ENCODE measurements at regions not wholly inside any gene's neighbourhood (a gene's known extent, or its start where the extent isn't known, plus 50 kb on each side); places are given as distances from the start of the nearest gene placed in this dataset.
A peak's percentile ranks its signal among the peaks of the same experiment; 100 is the strongest.
"Not testable (repeated sequence)": the region's sequence is repeated elsewhere in the genome, so short reads cannot be mapped to it uniquely, and the experiment has no call there.

DNA sequence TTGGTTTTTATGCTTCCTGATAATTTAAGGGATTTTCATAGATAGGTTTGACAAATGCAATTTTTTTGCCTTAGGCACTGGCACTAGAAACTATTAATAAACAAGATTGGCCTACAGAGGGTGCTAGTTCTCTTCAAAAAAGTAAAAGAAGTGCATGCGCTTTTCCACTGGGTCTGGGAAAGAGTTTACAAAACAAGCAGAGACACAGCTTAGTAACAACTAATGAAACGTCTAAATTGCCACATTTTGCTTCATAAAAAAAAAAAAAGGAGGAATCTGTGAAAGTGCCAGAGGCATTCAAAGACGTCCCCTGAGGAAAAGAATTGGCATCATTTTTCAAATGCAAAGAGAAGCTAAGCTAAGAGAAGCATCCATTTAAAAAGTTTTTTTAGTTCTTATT is 58.3 kb upstream of the EEA1 start:
- peak in 2 of 14 donors; percentile 1 to 26 for DNase-seq

DNA sequence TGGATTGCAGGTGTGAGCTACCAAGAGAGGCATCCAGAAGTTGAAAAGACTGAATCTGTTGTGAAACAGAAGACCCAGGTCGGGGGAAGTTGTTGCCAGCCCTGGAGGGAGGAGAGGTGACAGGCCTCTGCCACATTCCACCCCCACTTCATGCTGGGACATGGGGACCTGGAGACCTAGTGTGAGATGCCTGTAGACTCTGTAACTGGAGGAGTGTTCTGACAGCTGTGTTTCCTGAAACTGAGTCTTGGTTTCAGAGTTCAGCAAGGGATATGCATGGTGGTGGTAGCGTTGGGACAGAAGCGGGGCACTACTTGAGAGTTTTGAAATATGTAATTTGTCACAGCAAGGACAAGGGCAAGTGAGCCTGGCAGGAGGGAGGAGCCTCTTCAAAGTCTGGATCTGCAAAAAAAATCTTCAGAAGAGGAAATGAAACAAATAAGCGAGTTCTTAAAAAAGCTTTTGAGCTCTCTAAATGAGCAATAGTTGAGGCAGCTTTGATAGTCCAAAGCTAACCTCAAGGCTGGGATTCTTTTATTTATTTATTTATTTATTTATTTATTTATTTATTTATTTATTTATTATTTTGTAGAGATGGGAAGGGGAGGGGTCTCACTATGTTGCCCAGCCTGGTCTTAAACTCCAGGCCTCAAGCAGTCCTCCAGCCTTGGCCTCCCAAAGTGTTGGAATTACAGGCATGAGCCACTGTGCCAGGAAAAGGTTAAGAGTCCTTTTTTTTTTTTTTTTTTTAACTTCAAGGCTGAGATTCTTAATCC is 58.9 kb upstream of the EEA1 start:
- DNase-seq, result peak in 2 of 14 donors; percentile 6 to 7

GRCh38 chr12:92988622-92989130 is 59.6 kb upstream of the EEA1 start:
- no peak for DNase-seq

DNA sequence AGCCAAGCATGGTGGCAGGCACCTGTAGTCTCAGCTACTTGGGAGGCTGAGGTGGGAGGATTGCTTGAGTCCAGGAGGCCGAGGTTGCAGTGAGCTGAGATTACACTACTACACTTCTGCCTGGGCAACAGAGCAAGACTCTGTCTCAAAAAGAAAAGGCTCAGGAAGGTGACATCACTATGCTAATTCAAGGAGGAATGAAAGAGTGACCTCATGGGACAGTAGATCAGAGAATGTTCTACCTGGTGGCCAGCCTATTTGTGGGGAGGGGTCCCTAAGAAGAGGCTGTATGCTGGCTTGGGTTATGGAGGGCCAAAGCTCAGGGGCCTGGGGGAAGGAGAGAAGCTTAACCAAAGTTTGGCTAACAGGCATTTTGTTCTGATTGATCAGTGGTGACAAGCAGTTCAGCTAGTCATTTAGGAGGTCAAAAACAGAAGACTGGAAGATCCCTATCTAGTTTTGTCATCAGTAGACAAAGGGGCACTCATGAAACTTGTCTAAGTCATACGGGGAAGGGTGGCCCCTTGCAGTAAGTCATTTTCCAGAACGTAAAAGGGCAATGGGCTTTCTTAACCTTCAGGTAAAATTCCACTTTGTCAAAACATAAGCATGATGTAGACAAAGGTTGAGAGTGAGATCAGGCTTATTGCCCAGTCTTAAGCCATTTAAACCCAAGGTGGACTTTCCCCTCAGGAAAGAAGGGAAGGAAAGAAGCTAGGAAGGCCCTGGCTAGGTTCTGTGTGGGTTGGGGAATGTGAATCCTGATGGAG is 60.8 kb upstream of the EEA1 start:
- DNase-seq, result no peak

DNA sequence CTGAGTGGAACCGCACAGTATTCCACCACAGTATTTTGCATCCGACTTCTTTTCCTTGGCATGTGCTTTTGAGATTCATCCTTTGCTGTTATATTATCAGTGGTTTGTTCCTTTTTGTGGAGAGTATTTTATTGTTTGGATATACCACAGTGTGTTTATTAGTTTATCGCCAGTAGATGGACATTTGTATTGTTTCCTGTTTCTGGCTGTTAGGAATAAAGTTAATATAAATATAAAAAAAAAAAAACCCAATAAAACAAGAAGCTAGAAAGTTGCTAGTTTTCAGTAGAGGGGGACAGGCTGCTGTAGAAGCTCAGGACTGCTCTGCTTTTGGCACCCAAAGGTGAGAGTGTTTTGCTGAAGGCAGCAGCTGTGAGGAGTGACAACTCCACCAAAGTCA is 62.0 kb upstream of the EEA1 start:
- DNase-seq, result no peak

- DNase-seq, result no peak
Measured at GRCh38 chr12:92992041-92992440, 62.9 kb upstream of the EEA1 start.

- no peak for DNase-seq
Measured at GRCh38 chr12:92993259-92993658, 64.2 kb upstream of the EEA1 start.

DNA sequence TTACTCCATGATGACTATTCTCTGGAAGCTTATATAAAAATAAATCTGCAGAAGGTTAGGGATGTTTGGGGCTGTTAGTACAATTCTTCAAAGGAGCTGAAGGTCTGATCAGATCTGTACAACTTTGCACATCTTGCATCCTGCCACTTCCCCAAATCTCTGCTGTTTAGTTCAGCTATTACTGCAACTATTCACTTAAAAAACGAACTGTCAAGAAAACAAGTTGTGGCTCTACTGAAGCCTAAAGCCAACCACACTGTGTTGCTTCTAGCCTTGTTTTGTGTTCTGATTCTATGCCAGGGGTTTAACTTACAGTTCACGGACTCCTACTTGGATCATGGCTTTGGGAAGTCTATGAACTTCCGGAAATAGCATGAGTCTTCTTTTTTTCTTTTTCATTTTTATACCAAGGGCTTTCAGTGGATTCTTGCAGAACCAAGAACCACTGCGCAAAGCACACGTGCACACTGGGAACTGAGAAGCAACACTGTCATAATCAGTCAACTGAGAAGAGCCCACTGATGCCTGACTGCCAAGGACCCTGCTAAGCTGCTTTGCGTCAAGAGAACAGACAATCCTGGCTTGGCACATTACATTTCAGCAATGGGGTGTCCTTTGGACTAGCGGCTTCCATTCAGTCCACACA is 66.3 kb upstream of the EEA1 start:
- DNase-seq, result no peak

- DNase-seq, result no peak
Measured at GRCh38 chr12:93000026-93000425, 70.9 kb upstream of the EEA1 start.

- DNase-seq, result no peak
Measured at GRCh38 chr12:93001407-93001806, 72.3 kb upstream of the EEA1 start.

DNA sequence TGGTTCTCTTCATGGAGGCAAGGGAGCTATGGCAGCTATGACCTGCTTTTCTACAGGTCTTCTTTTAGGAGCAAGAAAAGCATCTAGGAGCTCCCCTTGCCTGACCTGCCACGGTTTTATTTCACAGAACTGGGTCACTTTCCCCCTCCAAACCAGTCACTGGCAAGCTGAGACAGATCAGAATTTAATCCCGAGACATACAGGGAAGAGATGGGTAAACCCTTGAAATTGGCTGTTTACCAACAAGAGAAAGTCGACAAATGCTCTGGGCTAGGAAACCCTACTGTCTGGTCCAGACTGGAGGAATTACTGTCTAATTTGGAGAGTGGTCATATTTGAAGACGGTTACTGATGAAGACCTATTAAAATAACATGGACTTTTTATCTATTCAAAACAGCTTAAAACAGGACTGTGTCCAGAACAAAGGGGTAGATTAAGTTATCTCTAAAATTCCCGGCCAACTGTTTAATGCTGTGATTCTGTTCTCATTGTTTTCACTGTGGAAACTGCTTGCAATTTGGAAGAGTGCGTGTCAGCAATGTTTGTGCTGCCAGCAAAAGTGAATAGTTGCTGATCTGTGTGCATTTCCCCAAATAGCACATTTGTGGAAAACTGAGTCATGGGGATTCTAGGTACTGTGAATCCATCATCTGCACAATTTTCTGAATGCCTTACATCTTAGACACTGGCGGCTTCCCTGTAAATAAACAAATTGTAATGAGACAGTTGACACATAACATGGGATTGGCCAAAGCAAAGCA is 73.4 kb upstream of the EEA1 start:
- no peak for DNase-seq

DNA sequence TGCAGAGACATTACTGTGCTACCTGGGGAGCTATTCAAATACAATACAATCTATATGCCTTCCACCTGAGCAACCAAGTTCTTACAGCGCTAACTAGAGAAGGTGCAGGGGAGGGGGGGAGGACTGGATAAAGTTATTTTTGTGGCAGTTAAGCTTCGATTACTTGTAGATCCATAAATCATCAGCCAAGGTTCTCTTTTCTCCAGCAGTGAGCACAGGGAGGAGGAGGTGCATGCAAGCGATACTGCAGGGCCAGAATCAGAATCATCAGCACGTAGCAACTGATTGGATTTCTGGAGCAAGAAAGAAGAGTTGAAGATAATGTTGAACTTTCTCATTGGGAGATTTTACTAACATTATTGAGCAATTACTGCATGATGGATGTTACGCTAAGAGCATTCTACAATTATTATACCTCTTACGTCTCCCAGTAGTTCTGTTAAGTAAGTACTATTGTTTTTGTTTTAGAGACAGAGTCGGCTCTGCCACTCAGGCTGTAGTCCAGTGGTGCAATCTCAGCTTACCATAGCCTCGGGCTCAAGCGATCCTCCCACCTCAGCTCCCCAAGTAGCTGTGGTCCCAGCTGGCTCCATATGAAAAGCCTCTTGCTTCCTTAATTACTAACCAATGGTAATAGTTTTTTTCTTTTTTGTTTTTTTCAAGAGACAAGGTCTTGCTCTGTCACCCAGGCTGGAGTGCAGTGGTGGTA is 74.6 kb upstream of the EEA1 start:
- DNase-seq, result no peak

DNA sequence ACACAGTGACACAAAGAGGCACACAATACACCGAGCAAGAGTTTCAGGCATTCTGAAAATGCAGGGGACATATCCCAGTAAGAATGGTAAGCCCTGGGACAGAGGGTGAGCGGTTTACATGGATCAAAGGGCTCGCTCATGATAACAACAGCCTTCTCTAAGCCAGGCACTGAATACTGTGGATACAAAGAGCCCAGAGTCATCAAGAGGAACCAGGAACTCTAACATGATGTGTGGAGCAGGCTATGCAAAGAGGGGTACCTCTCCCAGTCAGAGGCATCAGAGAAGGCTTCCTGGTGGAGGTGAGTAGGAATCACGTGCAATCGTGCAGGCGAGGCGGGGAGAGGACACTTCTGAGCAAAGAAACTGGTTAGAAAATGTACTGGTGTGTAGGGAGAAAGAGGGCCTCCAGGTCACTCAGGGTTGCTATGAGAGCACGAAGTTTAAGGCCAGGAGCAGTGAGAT is 76.9 kb upstream of the EEA1 start:
- no peak for DNase-seq

DNA sequence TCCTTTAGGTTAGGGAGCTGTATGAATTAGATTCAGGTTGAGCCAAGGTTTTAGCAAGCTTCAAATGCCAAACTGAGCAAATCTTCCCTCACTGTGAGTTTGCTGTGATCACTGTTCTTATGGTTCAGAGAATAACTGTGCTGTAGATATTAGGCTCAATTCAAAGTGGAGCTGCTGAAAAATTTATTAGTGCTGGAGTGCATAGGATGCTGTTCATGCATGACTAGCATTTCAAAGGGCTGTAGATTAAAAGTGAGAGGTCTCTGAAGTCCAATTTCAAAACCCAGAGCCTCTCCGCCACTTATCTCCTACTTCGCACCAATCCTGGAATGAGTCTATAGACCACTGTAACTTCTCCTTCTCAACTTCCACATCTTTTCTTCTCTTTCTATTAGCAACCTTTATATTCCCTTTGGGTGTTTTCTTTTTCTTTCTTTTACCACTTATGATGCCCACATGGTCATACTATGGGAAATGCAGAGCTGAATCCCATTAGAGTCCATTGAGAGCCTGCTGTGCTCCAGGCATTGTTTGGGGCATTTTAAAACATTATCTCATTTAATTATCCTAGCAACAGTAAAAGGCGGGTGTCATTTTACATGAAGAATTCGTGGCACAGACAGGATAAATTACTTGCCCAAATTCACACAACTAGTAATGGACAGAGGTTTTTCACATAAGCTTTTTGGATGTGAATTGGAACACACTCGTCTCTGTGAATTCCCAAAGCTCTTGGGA is 77.5 kb upstream of the EEA1 start:
- DNase-seq, result no peak

DNA sequence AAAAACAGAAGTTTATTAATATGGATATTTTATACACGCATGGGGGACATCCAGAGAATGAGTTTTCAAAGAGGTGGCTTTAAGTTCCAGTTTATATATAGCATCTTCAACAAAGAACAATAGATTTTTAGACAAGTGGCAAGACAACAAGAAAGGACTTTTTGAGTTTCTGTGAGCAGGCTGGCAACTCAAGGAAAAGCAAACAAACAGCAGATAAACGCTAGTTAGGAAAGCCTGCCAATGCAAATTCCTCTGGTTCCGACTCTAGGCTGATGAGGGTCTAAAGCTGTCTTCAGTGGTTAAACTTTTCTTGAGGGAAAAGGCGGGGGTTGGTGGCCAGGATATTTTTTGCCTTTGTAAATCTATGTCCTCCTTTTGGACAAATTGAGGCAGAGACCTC is 78.4 kb upstream of the EEA1 start:
- no peak for DNase-seq

GRCh38 chr12:93008044-93008778 is 79.1 kb upstream of the EEA1 start:
- DNase-seq, result no peak

DNA sequence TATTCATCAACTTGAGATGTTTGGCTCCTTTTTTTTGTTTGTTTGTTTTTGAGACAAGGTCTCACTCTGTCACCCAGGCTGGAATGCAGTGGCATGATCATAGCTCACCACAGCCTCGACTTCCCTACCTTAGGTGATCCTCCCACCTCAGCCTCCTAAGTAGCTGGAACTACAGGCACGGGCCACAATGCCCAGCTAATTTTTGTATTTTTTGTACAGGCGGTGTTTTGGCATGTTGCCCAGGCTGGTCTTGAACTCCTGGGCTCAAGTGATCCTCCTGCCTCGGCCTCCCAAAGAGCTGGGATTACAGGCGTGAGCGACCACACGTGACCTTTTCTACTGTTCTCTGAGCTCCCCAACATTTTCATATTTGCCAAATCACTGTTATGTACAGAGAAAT is 79.8 kb upstream of the EEA1 start:
- not testable (repeated sequence) for DNase-seq

DNA sequence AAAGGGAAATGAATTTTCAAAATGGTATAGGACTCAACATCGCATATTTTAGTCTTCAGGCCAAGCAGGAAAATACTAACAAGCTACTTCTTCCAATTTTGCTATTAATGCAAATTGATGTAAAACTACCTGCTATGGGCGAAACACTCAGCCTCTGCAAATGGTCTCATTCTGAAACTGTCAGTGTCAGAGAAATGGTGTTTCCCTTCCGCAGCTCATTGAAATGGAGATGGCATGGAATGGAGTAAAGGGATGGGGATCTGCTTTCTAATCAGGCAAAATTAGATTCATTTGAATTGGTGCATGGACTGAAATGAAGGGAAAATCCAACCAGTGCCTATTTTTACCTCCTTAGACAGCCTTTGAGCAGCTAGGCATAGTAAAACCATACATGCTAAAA is 80.4 kb upstream of the EEA1 start:
- DNase-seq, result no peak

- DNase-seq, result no peak
Measured at GRCh38 chr12:93010461-93010860, 81.4 kb upstream of the EEA1 start.

GRCh38 chr12:93011100-93011499 is 82.0 kb upstream of the EEA1 start:
- DNase-seq, result no peak

All from C1 segment of cervical spinal cord (tissue), 14 donors.